ENCODE measurements at regions not wholly inside any gene's neighbourhood (a gene's known extent, or its start where the extent isn't known, plus 50 kb on each side); places are given as distances from the start of the nearest gene placed in this dataset.

DNA sequence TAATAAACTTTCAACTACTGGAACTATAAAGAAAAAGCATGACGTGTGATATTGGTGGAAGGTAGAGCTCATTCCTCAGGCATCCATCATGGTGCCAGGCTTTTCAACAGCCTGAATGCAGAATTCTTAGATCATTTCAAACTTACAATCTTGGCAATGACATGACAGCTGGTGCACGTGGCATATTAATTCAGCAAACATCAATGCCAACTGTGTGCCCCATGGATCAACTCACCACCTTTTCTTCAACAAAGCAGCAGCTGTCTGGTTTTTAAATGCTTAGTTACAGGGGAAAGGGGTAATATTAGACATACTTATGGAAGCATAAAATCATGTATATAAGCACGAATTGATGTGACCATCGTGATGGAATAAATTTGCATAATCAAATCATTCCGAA lies 56.0 kb upstream of the OR13F1 start:
- no peak for DNase-seq (ENCODE audit: low spot score)

Data from AG08396 (cell line).